Kidney (tissue), 13 donors: ENCODE measurements at regions not wholly inside any gene's neighbourhood (a gene's known extent, or its start where the extent isn't known, plus 50 kb on each side); places are given as distances from the start of the nearest gene placed in this dataset.

Experiments used
- DNase-seq, 5 donors: peaks; one replicate each; pipeline ENCODE4 v3.0.0-alpha.2; 2013 to 2020
- FAIRE-seq: peaks from 2 replicates; lab custom pipeline; 2012; peaks lifted over from hg19 to GRCh38; lab: Jason Lieb, UNC
- H3K27ac ChIP-seq, 2 donors: one replicate each; pipeline ENCODE4 v1.7.0; 2013; ENCODE audit warnings: low read depth in 2 of 2, low read length in 2 of 2, inconsistent platforms in 1 of 2
- H3K27me3 ChIP-seq: one replicate; pipeline ENCODE4 v1.7.1; 2013; ENCODE audit warnings: low read length, inconsistent platforms; ENCODE audit not compliant: control insufficient read depth, insufficient read depth
- H3K36me3 ChIP-seq, 3 donors: one replicate each; pipeline versions ENCODE4 v1.7.0 to v1.7.1; 2013; ENCODE audit warnings: low read length in 3 of 3, control low read depth in 1 of 3, inconsistent platforms in 1 of 3; ENCODE audit not compliant: insufficient read depth in 3 of 3, control insufficient read depth in 2 of 3
- H3K4me1 ChIP-seq, 3 donors: one replicate each; pipeline versions ENCODE4 v1.7.0 to v1.7.1; 2013; ENCODE audit warnings: low read length in 3 of 3, inconsistent platforms in 1 of 3, low read depth in 1 of 3; ENCODE audit not compliant: control insufficient read depth in 2 of 3, insufficient read depth in 2 of 3
- H3K4me3 ChIP-seq, 3 donors: one replicate each; pipeline versions ENCODE4 v1.7.0 to v1.8.1; 2013; ENCODE audit warnings: low read length in 3 of 3, control low read depth in 1 of 3, inconsistent platforms in 1 of 3
- H3K9ac ChIP-seq, 3 donors: one replicate each; pipeline versions ENCODE4 v1.7.0 to v1.7.1; 2013; ENCODE audit warnings: low read length in 3 of 3, control low read depth in 1 of 3, inconsistent platforms in 1 of 3
- H3K9me3 ChIP-seq, 3 donors: one replicate each; pipeline versions ENCODE4 v1.7.0 to v1.7.1; 2013; ENCODE audit warnings: low read length in 3 of 3, control low read depth in 1 of 3, inconsistent platforms in 1 of 3; ENCODE audit not compliant: control insufficient read depth in 2 of 3, insufficient read depth in 1 of 3
- CTCF ChIP-seq: IDR thresholded peaks from 3 replicates; pipeline ENCODE4 v1.5.1; 2012; ENCODE audit warnings: mild to moderate bottlenecking, moderate library complexity, borderline replicate concordance; ENCODE audit not compliant: insufficient read depth; ENCODE audit errors: extremely low read depth
- intact Hi-C: fragments of 100-400 bp; cut with DNase I; formaldehyde crosslinking; loops from one replicate; pipeline ENCODE4 v1.11.1; 2022
- donor health status: control.
- donor health status: control.
- donor health status: control.
- donor health status: control.
- donor health status: control.
- donor health status: DM: yes; HTN: yes; CAD: no.
- donor health status: Normal renal cell carcinoma (clear cell type).

DNA sequence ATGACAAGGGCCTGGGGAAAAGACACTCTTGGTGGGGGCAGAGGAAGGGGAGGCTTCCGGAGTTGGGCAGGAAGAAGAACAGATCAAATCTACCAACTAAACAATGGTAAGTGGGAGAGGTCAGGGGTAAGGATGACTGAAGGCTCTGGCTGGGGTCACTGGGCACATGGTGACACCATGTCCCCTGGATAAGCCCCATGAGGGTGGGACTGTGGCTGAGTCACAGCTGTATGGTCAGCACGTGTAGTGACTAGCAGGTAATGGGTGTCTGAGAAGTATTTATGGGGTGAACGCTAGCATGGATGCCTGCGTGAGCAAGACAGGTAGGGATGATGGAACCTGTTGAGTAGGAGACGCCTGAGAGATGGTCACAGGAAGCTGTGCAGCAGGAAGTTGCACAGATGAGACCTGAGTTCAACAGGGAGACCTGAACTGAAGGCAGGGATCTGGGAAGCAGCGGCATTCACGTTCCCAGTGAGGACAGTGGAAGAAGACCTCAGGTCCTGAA, 64.5 kb upstream of the SNX9 start:
- no peak overlapping the region for H3K27ac ChIP-seq
- no peaks in the 10 kb centered on the region for H3K9me3 ChIP-seq
- TF ChIP-seq CTCF: no peak
- peaks cover 1 to 27% (median 23%) of the 10 kb centered on the region in 3 donors for H3K4me1 ChIP-seq
- H3K4me3 ChIP-seq: no peak overlapping the region
- no peak overlapping the region for H3K9ac ChIP-seq
- no peaks in the 10 kb centered on the region for H3K36me3 ChIP-seq
- no peaks in the 10 kb centered on the region for H3K27me3 ChIP-seq
- DNase-seq (peak in 1 of 5 donors; percentile 26), FAIRE-seq (no peak)
- intact Hi-C loops: loop anchor here (10.0 kb wide), 1 partner anchor 96 kb away; no protein-coding TSS in a partner anchor

DNA sequence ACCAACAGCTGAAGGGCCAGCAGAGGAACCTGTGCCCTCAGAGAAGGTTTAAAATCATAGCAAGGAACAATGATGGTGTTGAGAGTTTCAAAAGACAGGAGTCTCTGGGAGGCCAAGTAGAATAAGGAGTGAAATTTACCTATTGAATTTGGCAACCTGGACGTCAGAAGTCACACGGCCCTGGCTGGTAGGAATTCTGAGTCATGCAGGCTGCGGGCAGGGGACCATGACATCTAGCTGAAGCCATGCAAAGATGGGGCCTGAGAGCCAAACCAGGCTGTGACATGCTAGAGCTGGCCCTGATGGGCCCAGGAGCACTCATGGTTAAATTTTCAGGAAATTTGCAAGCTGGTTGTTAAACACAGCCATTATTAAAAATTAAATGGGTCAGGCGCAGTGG, 64.0 kb upstream of the SNX9 start:
- Histone ChIP-seq H3K27ac (no peak overlapping the region), H3K4me3 (no peak overlapping the region), H3K4me1 (peaks cover 6 to 32% (median 28%) of the 10 kb centered on the region in 3 donors), H3K9me3 (no peaks in the 10 kb centered on the region), H3K27me3 (no peaks in the 10 kb centered on the region), H3K9ac (no peak overlapping the region), H3K36me3 (no peaks in the 10 kb centered on the region)
- intact Hi-C loops: loop anchor here (10.0 kb wide), 1 partner anchor 96 kb away; no protein-coding TSS in a partner anchor
- FAIRE-seq (no peak), DNase-seq (peak in 1 of 5 donors; percentile 52)
- TF ChIP-seq CTCF: no peak

- no peak for TF ChIP-seq CTCF
- Histone ChIP-seq H3K36me3 (no peaks in the 10 kb centered on the region), H3K4me3 (no peak overlapping the region), H3K9ac (no peak overlapping the region), H3K9me3 (no peaks in the 10 kb centered on the region), H3K4me1 (peaks cover 14 to 43% (median 38%) of the 10 kb centered on the region in 3 donors), H3K27ac (no peak overlapping the region), H3K27me3 (no peaks in the 10 kb centered on the region)
- DNase-seq (no peak), FAIRE-seq (no peak)
- intact Hi-C loops: no loop called here
These were observed 62.9 kb upstream of the SNX9 start for GRCh38 chr6:157760137-157760536.
